ENCODE measurements at regions not wholly inside any gene's neighbourhood (a gene's known extent, or its start where the extent isn't known, plus 50 kb on each side); places are given as distances from the start of the nearest gene placed in this dataset.

- ATAC-seq (ENCODE audit: insufficient read depth, low FRiP score) (no peak), DNase-seq (peak in 1 of 3 donors; percentile 8)
- Histone ChIP-seq H3K27me3 (ENCODE audit: control insufficient read depth in 3 of 3, insufficient read depth in 3 of 3, low read length in 2 of 3) (no peaks in the 10 kb centered on the region), H3K36me3 (ENCODE audit: control insufficient read depth in 4 of 4, insufficient read depth in 4 of 4, low read length in 4 of 4) (no peaks in the 10 kb centered on the region), H3K9me3 (ENCODE audit: control insufficient read depth in 4 of 4, insufficient read depth in 3 of 4, low read length in 3 of 4) (peaks cover 0 to 8% (median 4%) of the 10 kb centered on the region in 4 donors), H3K4me1 (ENCODE audit: control insufficient read depth in 5 of 5, insufficient read depth in 5 of 5, low read length in 5 of 5) (peaks cover 0 to 10% (median 0%) of the 10 kb centered on the region in 5 donors), H3K9ac (ENCODE audit: insufficient read depth in 1 of 2, low read length in 2 of 2) (no peak overlapping the region), H3K27ac (ENCODE audit: low read depth in 1 of 2, low read length in 1 of 2) (no peak overlapping the region), H3K4me3 (no peak overlapping the region)
- TF ChIP-seq CTCF (IDR thresholded peaks at IDR 0.05; ENCODE audit: control extremely low read depth, extremely low read depth), result no peak
Measured at GRCh38 chr3:89808680-89809197, 701.3 kb downstream of the EPHA3 start.

- no peaks in the 10 kb centered on the region for H3K36me3 ChIP-seq (ENCODE audit: control insufficient read depth in 4 of 4, insufficient read depth in 4 of 4, low read length in 4 of 4)
- TF ChIP-seq CTCF (IDR thresholded peaks at IDR 0.05; ENCODE audit: control extremely low read depth, extremely low read depth), result no peak
- H3K4me1 ChIP-seq (ENCODE audit: control insufficient read depth in 5 of 5, insufficient read depth in 5 of 5, low read length in 5 of 5), result no peaks in the 10 kb centered on the region
- DNase-seq (no peak), ATAC-seq (ENCODE audit: insufficient read depth, low FRiP score) (no peak)
- no peaks in the 10 kb centered on the region for H3K27me3 ChIP-seq (ENCODE audit: control insufficient read depth in 3 of 3, insufficient read depth in 3 of 3, low read length in 2 of 3)
- no peak overlapping the region for H3K4me3 ChIP-seq
- peaks cover 0 to 15% (median 5%) of the 10 kb centered on the region in 4 donors for H3K9me3 ChIP-seq (ENCODE audit: control insufficient read depth in 4 of 4, insufficient read depth in 3 of 4, low read length in 3 of 4)
- no peak overlapping the region for H3K9ac ChIP-seq (ENCODE audit: insufficient read depth in 1 of 2, low read length in 2 of 2)
- H3K27ac ChIP-seq (ENCODE audit: low read depth in 1 of 2, low read length in 1 of 2), result no peak overlapping the region
- 75 to 76% methylated on average over 1 of the region's 1 CpG for WGBS, 2 donors
Measured at GRCh38 chr3:89813500-89813899, 706.1 kb downstream of the EPHA3 start.

GRCh38 chr3:89841041-89841440, 733.6 kb downstream of the EPHA3 start:
- ATAC-seq (ENCODE audit: insufficient read depth, low FRiP score), result no peak
- H3K4me3 ChIP-seq, result no peak overlapping the region
- H3K4me1 ChIP-seq (ENCODE audit: control insufficient read depth in 5 of 5, insufficient read depth in 5 of 5, low read length in 5 of 5), result no peaks in the 10 kb centered on the region
- H3K36me3 ChIP-seq (ENCODE audit: control insufficient read depth in 4 of 4, insufficient read depth in 4 of 4, low read length in 4 of 4), result no peaks in the 10 kb centered on the region
- no peak overlapping the region for H3K27ac ChIP-seq (ENCODE audit: low read depth in 1 of 2, low read length in 1 of 2)
- DNase-seq, result no peak
- H3K27me3 ChIP-seq (ENCODE audit: control insufficient read depth in 3 of 3, insufficient read depth in 3 of 3, low read length in 2 of 3), result no peaks in the 10 kb centered on the region
- no peak for TF ChIP-seq CTCF (IDR thresholded peaks at IDR 0.05; ENCODE audit: control extremely low read depth, extremely low read depth)
- no peak overlapping the region for H3K9ac ChIP-seq (ENCODE audit: insufficient read depth in 1 of 2, low read length in 2 of 2)
- H3K9me3 ChIP-seq (ENCODE audit: control insufficient read depth in 4 of 4, insufficient read depth in 3 of 4, low read length in 3 of 4), result no peaks in the 10 kb centered on the region

- no peak for DNase-seq
- TF ChIP-seq CTCF (IDR thresholded peaks at IDR 0.05; ENCODE audit: control extremely low read depth, extremely low read depth), result no peak
- WGBS, 2 donors, result 65 to 73% methylated on average over 1 of the region's 1 CpG
Measured at GRCh38 chr3:89845053-89845452, 737.6 kb downstream of the EPHA3 start.

More at GRCh38 chr3:89845053-89845452, 737.6 kb downstream of the EPHA3 start:
- H3K36me3 ChIP-seq (ENCODE audit: control insufficient read depth in 4 of 4, insufficient read depth in 4 of 4, low read length in 4 of 4), result no peaks in the 10 kb centered on the region
- H3K9ac ChIP-seq (ENCODE audit: insufficient read depth in 1 of 2, low read length in 2 of 2), result no peak overlapping the region
- H3K27me3 ChIP-seq (ENCODE audit: control insufficient read depth in 3 of 3, insufficient read depth in 3 of 3, low read length in 2 of 3), result no peaks in the 10 kb centered on the region
- no peak overlapping the region for H3K4me3 ChIP-seq
- no peak overlapping the region for H3K27ac ChIP-seq (ENCODE audit: low read depth in 1 of 2, low read length in 1 of 2)
- no peaks in the 10 kb centered on the region for H3K9me3 ChIP-seq (ENCODE audit: control insufficient read depth in 4 of 4, insufficient read depth in 3 of 4, low read length in 3 of 4)
- no peaks in the 10 kb centered on the region for H3K4me1 ChIP-seq (ENCODE audit: control insufficient read depth in 5 of 5, insufficient read depth in 5 of 5, low read length in 5 of 5)
- ATAC-seq (ENCODE audit: insufficient read depth, low FRiP score), result no peak
